ENCODE measurements at regions not wholly inside any gene's neighbourhood (a gene's known extent, or its start where the extent isn't known, plus 50 kb on each side); places are given as distances from the start of the nearest gene placed in this dataset.

- TF ChIP-seq, protein P1, sequence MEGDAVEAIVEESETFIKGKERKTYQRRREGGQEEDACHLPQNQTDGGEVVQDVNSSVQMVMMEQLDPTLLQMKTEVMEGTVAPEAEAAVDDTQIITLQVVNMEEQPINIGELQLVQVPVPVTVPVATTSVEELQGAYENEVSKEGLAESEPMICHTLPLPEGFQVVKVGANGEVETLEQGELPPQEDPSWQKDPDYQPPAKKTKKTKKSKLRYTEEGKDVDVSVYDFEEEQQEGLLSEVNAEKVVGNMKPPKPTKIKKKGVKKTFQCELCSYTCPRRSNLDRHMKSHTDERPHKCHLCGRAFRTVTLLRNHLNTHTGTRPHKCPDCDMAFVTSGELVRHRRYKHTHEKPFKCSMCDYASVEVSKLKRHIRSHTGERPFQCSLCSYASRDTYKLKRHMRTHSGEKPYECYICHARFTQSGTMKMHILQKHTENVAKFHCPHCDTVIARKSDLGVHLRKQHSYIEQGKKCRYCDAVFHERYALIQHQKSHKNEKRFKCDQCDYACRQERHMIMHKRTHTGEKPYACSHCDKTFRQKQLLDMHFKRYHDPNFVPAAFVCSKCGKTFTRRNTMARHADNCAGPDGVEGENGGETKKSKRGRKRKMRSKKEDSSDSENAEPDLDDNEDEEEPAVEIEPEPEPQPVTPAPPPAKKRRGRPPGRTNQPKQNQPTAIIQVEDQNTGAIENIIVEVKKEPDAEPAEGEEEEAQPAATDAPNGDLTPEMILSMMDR (IDR thresholded peaks at IDR 0.05) = no peak
- Histone ChIP-seq H3K9me3 (no peaks in the 10 kb centered on the region), H3K4me1 (ENCODE audit: control insufficient read depth in 1 of 2, insufficient read depth in 1 of 2, low read depth in 1 of 2, low read length in 1 of 2) (peaks cover 16 to 20% of the 10 kb centered on the region in 2 experiments), H3K36me3 (no peaks in the 10 kb centered on the region), H3K4me3 (ENCODE audit: low read depth in 1 of 2, low read length in 1 of 2) (no peak overlapping the region), H3K27me3 (peaks cover 64% of the 10 kb centered on the region), H3K27ac (no peak overlapping the region)
These were observed 70.6 kb upstream of the SLC24A4 start for GRCh38 chr14:92252323-92252722.

GRCh38 chr14:92253381-92253894, 69.5 kb upstream of the SLC24A4 start:
- H3K9me3 ChIP-seq = no peaks in the 10 kb centered on the region
- peaks cover 5 to 9% of the 10 kb centered on the region in 2 experiments for H3K4me1 ChIP-seq (ENCODE audit: control insufficient read depth in 1 of 2, insufficient read depth in 1 of 2, low read depth in 1 of 2, low read length in 1 of 2)
- H3K4me3 ChIP-seq (ENCODE audit: low read depth in 1 of 2, low read length in 1 of 2) = no peak overlapping the region
- peaks cover 70% of the 10 kb centered on the region for H3K27me3 ChIP-seq
- TF ChIP-seq, protein P1 (IDR thresholded peaks at IDR 0.05) = no peak
- no peaks in the 10 kb centered on the region for H3K36me3 ChIP-seq
- no peak overlapping the region for H3K27ac ChIP-seq

- no peak overlapping the region for H3K4me3 ChIP-seq (ENCODE audit: low read depth in 1 of 2, low read length in 1 of 2)
- H3K36me3 ChIP-seq = no peaks in the 10 kb centered on the region
- H3K9me3 ChIP-seq = no peaks in the 10 kb centered on the region
- H3K4me1 ChIP-seq (ENCODE audit: control insufficient read depth in 1 of 2, insufficient read depth in 1 of 2, low read depth in 1 of 2, low read length in 1 of 2) = peaks cover 0 to 1% of the 10 kb centered on the region in 2 experiments
- peaks cover 70% of the 10 kb centered on the region for H3K27me3 ChIP-seq
- TF ChIP-seq, protein P1 (IDR thresholded peaks at IDR 0.05) = no peak
- no peak overlapping the region for H3K27ac ChIP-seq
These were observed 68.2 kb upstream of the SLC24A4 start for GRCh38 chr14:92254786-92255185.

DNA sequence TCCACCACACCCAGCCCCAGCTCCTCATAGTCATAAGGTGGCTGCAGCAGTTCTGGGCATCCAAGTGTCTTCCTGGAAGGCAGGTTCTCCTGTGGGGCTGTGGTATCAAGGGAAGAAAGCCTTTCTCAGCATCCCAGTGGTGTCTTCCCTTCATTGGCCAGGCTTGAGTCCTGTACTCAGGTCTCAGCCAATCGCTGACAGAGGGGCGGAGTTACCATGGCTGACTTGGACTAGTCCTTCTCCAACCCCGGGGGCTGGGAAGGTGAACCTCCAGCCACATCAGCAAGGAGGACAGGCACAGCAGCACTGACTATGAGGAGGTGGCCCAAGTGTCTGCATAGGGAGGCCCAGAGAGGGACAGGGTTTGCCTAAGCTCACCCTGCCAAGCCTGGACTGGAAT, 64.0 kb upstream of the SLC24A4 start:
- Histone ChIP-seq H3K4me3 (ENCODE audit: low read depth in 1 of 2, low read length in 1 of 2) (no peak overlapping the region), H3K36me3 (no peaks in the 10 kb centered on the region), H3K27me3 (peaks cover 40% of the 10 kb centered on the region), H3K4me1 (ENCODE audit: control insufficient read depth in 1 of 2, insufficient read depth in 1 of 2, low read depth in 1 of 2, low read length in 1 of 2) (peaks cover 0 to 15% of the 10 kb centered on the region in 2 experiments), H3K27ac (no peak overlapping the region), H3K9me3 (no peaks in the 10 kb centered on the region)
- TF ChIP-seq, protein P1 (IDR thresholded peaks at IDR 0.05) = no peak

- TF ChIP-seq, protein P1 (IDR thresholded peaks at IDR 0.05) = no peak
- H3K4me1 ChIP-seq (ENCODE audit: control insufficient read depth in 1 of 2, insufficient read depth in 1 of 2, low read depth in 1 of 2, low read length in 1 of 2) = peaks cover 0 to 23% of the 10 kb centered on the region in 2 experiments
- peak overlapping the region; percentile 59 for H3K27ac ChIP-seq
- H3K27me3 ChIP-seq = peaks cover 31% of the 10 kb centered on the region
- H3K9me3 ChIP-seq = no peaks in the 10 kb centered on the region
- H3K36me3 ChIP-seq = no peaks in the 10 kb centered on the region
- no peak overlapping the region for H3K4me3 ChIP-seq (ENCODE audit: low read depth in 1 of 2, low read length in 1 of 2)
These were observed 63.2 kb upstream of the SLC24A4 start for GRCh38 chr14:92259613-92260357.
